K562 (cell line): ENCODE measurements at regions not wholly inside any gene's neighbourhood (a gene's known extent, or its start where the extent isn't known, plus 50 kb on each side); places are given as distances from the start of the nearest gene placed in this dataset.

Source experiments
- ATAC-seq: fragments of 200-7000 bp; cut with Tn5 transposase; 3 replicates; pipeline ENCODE4 v1.9.1; 2020; ENCODE audit warnings: moderate library complexity
- BruUV-seq: library from RNA; stranded (reverse); fragments of 400-500 nt; replicated peaks from 2 replicates; lab custom pipeline; 2021; lab: Mats Ljungman, UMichigan
- CTCF ChIA-PET: fragments of 300-600 bp; formaldehyde crosslinking; extraction: SDS; loops from one replicate; lab custom pipeline; 2021; ENCODE audit warnings: low intra/inter-chr PET ratio; lab: Yijun Ruan, JAX
- POLR2A ChIA-PET: fragments of 300-600, 350-650 bp; sonication (Branson Sonifier 250); formaldehyde crosslinking; extraction: SDS; loops from one replicate; lab custom pipeline; 2021; ENCODE audit warnings: antibody characterized with exemption, inconsistent platforms; lab: Yijun Ruan, JAX
- DNase-seq, 4 experiments: peaks; one replicate each; pipeline versions ENCODE4 v3.0.0 to v3.0.0-alpha.2; 2011 to 2018; ENCODE audit warnings: low spot score in 3 of 4, mixed read lengths in 3 of 4; ENCODE audit errors: extremely low read depth in 1 of 4
- FAIRE-seq: peaks from 2 replicates; lab custom pipeline; 2011; peaks lifted over from hg19 to GRCh38; lab: Jason Lieb, UNC
- H2AFZ ChIP-seq: 2 replicates; pipeline ENCODE4 v1.6.0; 2011; ENCODE audit warnings: low read depth, low read length, control low read depth, inconsistent platforms
- H3K27ac ChIP-seq: fragments of 200-600 bp; 3 replicates; pipeline ENCODE4 v1.8.0; 2011; ENCODE audit warnings: low read depth, mild to moderate bottlenecking, control low read depth, inconsistent platforms, low read length, moderate library complexity, mixed read lengths; ENCODE audit errors: extremely low read depth
- H3K27me3 ChIP-seq, 2 experiments: fragments of 300-600 bp in 1 of 2; 2 replicates in 1 of 2; 3 replicates in 1 of 2; pipeline versions ENCODE4 v1.6.0 to v1.8.0; 2011; ENCODE audit warnings: inconsistent platforms in 2 of 2, low read length in 2 of 2, mild to moderate bottlenecking in 1 of 2, mixed read lengths in 1 of 2, moderate library complexity in 1 of 2; ENCODE audit not compliant: control insufficient read depth in 2 of 2, insufficient read depth in 2 of 2
- H3K36me3 ChIP-seq: fragments of 300-600 bp; 3 replicates; pipeline ENCODE4 v1.8.0; 2011; ENCODE audit warnings: mild to moderate bottlenecking, low read length, inconsistent platforms; ENCODE audit not compliant: control insufficient read depth, insufficient read depth
- H3K4me1 ChIP-seq, 2 experiments: fragments of 200-600 bp in 1 of 2; replicated peaks in 1 of 2; 2 replicates in 1 of 2; 3 replicates in 1 of 2; pipeline versions ENCODE4 v1.5.1 to v1.8.0; 2011; ENCODE audit warnings: inconsistent platforms in 2 of 2, low read length in 2 of 2, mild to moderate bottlenecking in 1 of 2, mixed read lengths in 1 of 2, moderate library complexity in 1 of 2; ENCODE audit not compliant: control insufficient read depth in 2 of 2, insufficient read depth in 2 of 2
- H3K4me2 ChIP-seq: 2 replicates; pipeline ENCODE4 v1.6.1; 2011; ENCODE audit warnings: low read length, control low read depth, inconsistent platforms, mixed read lengths; ENCODE audit not compliant: insufficient read depth
- H3K4me3 ChIP-seq: fragments of 200-600 bp; sonication (generic), shearing (Covaris generic); 2 replicates; pipeline ENCODE4 v1.5.1; 2016; ENCODE audit warnings: control low read depth, inconsistent platforms
- H3K79me2 ChIP-seq: fragments of 200-600 bp; 3 replicates; pipeline ENCODE4 v1.8.0; 2011; ENCODE audit warnings: low read length, inconsistent platforms; ENCODE audit not compliant: control insufficient read depth, insufficient read depth
- H3K9ac ChIP-seq, 2 experiments: 2 replicates each; pipeline versions ENCODE4 v1.6.0 to v1.6.1; 2011; ENCODE audit warnings: low read depth in 2 of 2, low read length in 2 of 2, control low read depth in 1 of 2, inconsistent platforms in 1 of 2, mild to moderate bottlenecking in 1 of 2, mixed read lengths in 1 of 2; ENCODE audit not compliant: insufficient read depth in 1 of 2
- H3K9me1 ChIP-seq: one replicate; pipeline ENCODE4 v1.6.0; 2011; ENCODE audit warnings: inconsistent platforms, mild to moderate bottlenecking, low read length, moderate library complexity; ENCODE audit not compliant: control insufficient read depth, insufficient read depth
- H3K9me3 ChIP-seq: replicated peaks from 2 replicates; pipeline ENCODE4 v1.5.1; 2011; ENCODE audit warnings: low read depth, low read length, inconsistent platforms; ENCODE audit not compliant: control insufficient read depth, insufficient read depth
- H4K20me1 ChIP-seq: replicated peaks from 2 replicates; pipeline ENCODE4 v1.6.1; 2011; ENCODE audit warnings: low read length, inconsistent platforms, mixed read lengths; ENCODE audit not compliant: control insufficient read depth, insufficient read depth
- CBFA2T2 ChIP-seq: fragments of 450-650 bp; conservative IDR thresholded peaks from 2 replicates; pipeline ENCODE4 v1.6.1; 2017; ENCODE audit warnings: mild to moderate bottlenecking
- HDGF ChIP-seq: fragments of 450-650 bp; IDR thresholded peaks from 2 replicates; pipeline ENCODE4 v1.6.1; 2016
- HEY1 ChIP-seq: fragments of 250-450 bp; sonication (Bioruptor Pico); IDR thresholded peaks from 2 replicates; pipeline ENCODE4 v1.5.0; 2020; ENCODE audit warnings: mild to moderate bottlenecking, moderate library complexity, borderline replicate concordance
- HNRNPL ChIP-seq: fragments of 200-400 bp; formaldehyde crosslinking; IDR thresholded peaks from 2 replicates; pipeline ENCODE4 v1.6.1; 2017; ENCODE audit warnings: low read depth, mild to moderate bottlenecking, low read length
- KLF6 ChIP-seq: fragments of 250-450 bp; sonication (Bioruptor Pico); IDR thresholded peaks from 2 replicates; pipeline ENCODE4 v1.4.0; 2020; ENCODE audit warnings: mild to moderate bottlenecking, moderate library complexity, borderline replicate concordance
- MAFF ChIP-seq: IDR thresholded peaks from 2 replicates; pipeline ENCODE4 v1.6.1; 2012; ENCODE audit warnings: low read length, improper control_type of control experiment
- MTA2 ChIP-seq: fragments of 450-650 bp; IDR thresholded peaks from 2 replicates; pipeline ENCODE4 v1.6.1; 2016; ENCODE audit warnings: low read depth
- NFIC ChIP-seq: fragments of 450-650 bp; IDR thresholded peaks from 2 replicates; pipeline ENCODE4 v1.6.1; 2017; ENCODE audit warnings: mild to moderate bottlenecking, inconsistent platforms
- POLR2B ChIP-seq: fragments of 450-650 bp; IDR thresholded peaks from 2 replicates; pipeline ENCODE4 v1.6.1; 2018; ENCODE audit warnings: low read depth; ENCODE audit not compliant: partially characterized antibody
- ZNF384 ChIP-seq: IDR thresholded peaks from 2 replicates; pipeline ENCODE4 v1.6.1; 2012; ENCODE audit warnings: low read depth, low read length, improper control_type of control experiment
- ZNF778 ChIP-seq: fragments of 450-650 bp; formaldehyde crosslinking; IDR thresholded peaks from 2 replicates; pipeline ENCODE4 v1.4.0; 2020; ENCODE audit warnings: mild to moderate bottlenecking, moderate library complexity
- ZSCAN29 ChIP-seq: fragments of 450-650 bp; IDR thresholded peaks from 2 replicates; pipeline ENCODE4 v1.6.1; 2017
- in situ Hi-C: fragments of 300-500 bp; cut with MboI; formaldehyde crosslinking; loops from 4 replicates; pipeline ENCODE4 v1.15.0; 2018; ENCODE audit warnings: inconsistent platforms, mixed read lengths
- intact Hi-C: fragments of 100-400 bp; cut with micrococcal nuclease; formaldehyde crosslinking; loops from 2 replicates; pipeline ENCODE4 v1.14.2; 2022
- TF ChIP-seq, protein P1 (sequence below): sonication (generic); formaldehyde crosslinking; IDR thresholded peaks from 2 replicates; pipeline ENCODE4 v1.8.0; 2022; ENCODE audit warnings: mild to moderate bottlenecking, missing genetic modification reagents, borderline replicate concordance
- TF ChIP-seq, protein P2 (sequence below), 2 experiments: fragments of 450-650 bp; IDR thresholded peaks; 2 replicates each; pipeline ENCODE4 v1.6.1; 2016
- TF ChIP-seq, protein P3 (sequence below): fragments of 450-650 bp; IDR thresholded peaks from 2 replicates; pipeline ENCODE4 v1.6.1; 2017; ENCODE audit warnings: antibody characterized with exemption

DNA sequence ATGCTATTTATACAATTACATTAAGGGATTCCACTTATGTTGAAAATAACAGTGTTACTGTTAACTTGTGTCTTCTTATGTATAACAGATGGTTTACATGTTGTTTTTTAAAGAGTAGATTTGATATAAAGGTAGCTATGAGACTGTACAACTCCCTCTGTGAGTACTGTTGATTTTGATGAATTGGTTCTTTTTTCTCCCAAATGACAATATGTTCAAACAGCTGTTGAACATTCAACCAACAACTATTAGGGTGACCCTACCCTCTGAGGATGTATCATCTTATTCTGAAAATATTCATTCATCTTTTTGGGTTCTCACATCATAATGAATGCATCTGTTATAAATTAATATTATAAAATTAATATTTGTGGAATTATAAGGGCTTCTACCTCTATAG lies 456.9 kb upstream of the MGAT4C start:
- Histone ChIP-seq H2AFZ (no peak overlapping the region), H3K4me1 (no peaks in the 10 kb centered on the region), H3K4me3 (no peak overlapping the region), H3K9ac (no peak overlapping the region), H3K4me2 (no peak overlapping the region), H3K9me3 (no peaks in the 10 kb centered on the region), H3K9me1 (no peaks in the 10 kb centered on the region), H3K27ac (no peak overlapping the region), H3K79me2 (no peaks in the 10 kb centered on the region), H3K27me3 (no peaks in the 10 kb centered on the region), H4K20me1 (no peaks in the 10 kb centered on the region), H3K36me3 (no peaks in the 10 kb centered on the region)
- DNase-seq (no peak), FAIRE-seq (no peak), ATAC-seq (no peak)
- no TSS peak for BruUV-seq
- POLR2A ChIA-PET = no interaction called here
- in situ Hi-C loops = no loop called here
- CTCF ChIA-PET = no interaction called here
- intact Hi-C loops = no loop called here
- no peak for TF ChIP-seq CBFA2T2
- TF ChIP-seq NFIC = no peak
- TF ChIP-seq, protein P1, sequence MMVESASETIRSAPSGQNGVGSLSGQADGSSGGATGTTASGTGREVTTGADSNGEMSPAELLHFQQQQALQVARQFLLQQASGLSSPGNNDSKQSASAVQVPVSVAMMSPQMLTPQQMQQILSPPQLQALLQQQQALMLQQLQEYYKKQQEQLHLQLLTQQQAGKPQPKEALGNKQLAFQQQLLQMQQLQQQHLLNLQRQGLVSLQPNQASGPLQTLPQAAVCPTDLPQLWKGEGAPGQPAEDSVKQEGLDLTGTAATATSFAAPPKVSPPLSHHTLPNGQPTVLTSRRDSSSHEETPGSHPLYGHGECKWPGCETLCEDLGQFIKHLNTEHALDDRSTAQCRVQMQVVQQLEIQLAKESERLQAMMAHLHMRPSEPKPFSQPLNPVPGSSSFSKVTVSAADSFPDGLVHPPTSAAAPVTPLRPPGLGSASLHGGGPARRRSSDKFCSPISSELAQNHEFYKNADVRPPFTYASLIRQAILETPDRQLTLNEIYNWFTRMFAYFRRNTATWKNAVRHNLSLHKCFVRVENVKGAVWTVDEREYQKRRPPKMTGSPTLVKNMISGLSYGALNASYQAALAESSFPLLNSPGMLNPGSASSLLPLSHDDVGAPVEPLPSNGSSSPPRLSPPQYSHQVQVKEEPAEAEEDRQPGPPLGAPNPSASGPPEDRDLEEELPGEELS (CRISPR knock-in tag) = no peak
- no peak for TF ChIP-seq MTA2
- no peak for TF ChIP-seq MAFF
- TF ChIP-seq HEY1 (CRISPR knock-in tag) = no peak
- TF ChIP-seq ZNF384 = no peak
- TF ChIP-seq, protein P2, sequence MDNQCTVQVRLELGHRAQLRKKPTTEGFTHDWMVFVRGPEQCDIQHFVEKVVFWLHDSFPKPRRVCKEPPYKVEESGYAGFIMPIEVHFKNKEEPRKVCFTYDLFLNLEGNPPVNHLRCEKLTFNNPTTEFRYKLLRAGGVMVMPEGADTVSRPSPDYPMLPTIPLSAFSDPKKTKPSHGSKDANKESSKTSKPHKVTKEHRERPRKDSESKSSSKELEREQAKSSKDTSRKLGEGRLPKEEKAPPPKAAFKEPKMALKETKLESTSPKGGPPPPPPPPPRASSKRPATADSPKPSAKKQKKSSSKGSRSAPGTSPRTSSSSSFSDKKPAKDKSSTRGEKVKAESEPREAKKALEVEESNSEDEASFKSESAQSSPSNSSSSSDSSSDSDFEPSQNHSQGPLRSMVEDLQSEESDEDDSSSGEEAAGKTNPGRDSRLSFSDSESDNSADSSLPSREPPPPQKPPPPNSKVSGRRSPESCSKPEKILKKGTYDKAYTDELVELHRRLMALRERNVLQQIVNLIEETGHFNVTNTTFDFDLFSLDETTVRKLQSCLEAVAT (IDR thresholded peaks at IDR 0.05) = no peak
- TF ChIP-seq, protein P3, sequence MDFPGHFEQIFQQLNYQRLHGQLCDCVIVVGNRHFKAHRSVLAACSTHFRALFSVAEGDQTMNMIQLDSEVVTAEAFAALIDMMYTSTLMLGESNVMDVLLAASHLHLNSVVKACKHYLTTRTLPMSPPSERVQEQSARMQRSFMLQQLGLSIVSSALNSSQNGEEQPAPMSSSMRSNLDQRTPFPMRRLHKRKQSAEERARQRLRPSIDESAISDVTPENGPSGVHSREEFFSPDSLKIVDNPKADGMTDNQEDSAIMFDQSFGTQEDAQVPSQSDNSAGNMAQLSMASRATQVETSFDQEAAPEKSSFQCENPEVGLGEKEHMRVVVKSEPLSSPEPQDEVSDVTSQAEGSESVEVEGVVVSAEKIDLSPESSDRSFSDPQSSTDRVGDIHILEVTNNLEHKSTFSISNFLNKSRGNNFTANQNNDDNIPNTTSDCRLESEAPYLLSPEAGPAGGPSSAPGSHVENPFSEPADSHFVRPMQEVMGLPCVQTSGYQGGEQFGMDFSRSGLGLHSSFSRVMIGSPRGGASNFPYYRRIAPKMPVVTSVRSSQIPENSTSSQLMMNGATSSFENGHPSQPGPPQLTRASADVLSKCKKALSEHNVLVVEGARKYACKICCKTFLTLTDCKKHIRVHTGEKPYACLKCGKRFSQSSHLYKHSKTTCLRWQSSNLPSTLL = no peak
- no peak for TF ChIP-seq ZNF778 (CRISPR knock-in tag)
- no peak for TF ChIP-seq POLR2B
- no peak for TF ChIP-seq KLF6
- no peak for TF ChIP-seq HNRNPL
- TF ChIP-seq HDGF = no peak
- no peak for TF ChIP-seq ZSCAN29
